Astrocyte (in vitro differentiated cells and primary cell): ENCODE measurements at regions not wholly inside any gene's neighbourhood (a gene's known extent, or its start where the extent isn't known, plus 50 kb on each side); places are given as distances from the start of the nearest gene placed in this dataset.

Source experiments
- CTCF ChIP-seq: IDR thresholded peaks from 2 replicates; pipeline ENCODE4 v1.5.1; 2011; ENCODE audit warnings: low read depth, mild to moderate bottlenecking, inconsistent platforms, low read length, moderate library complexity; ENCODE audit not compliant: insufficient read depth
- EZH2 ChIP-seq: IDR thresholded peaks from 2 replicates; pipeline ENCODE4 v1.6.1; 2012; ENCODE audit warnings: mild to moderate bottlenecking, low read length, inconsistent platforms; ENCODE audit not compliant: insufficient read depth

- TF ChIP-seq CTCF: no peak
- no peak for TF ChIP-seq EZH2
These were observed 172.3 kb upstream of the TBCA start for GRCh38 chr5:77948476-77948875.
